Liver (tissue), 8 donors: ENCODE measurements at regions not wholly inside any gene's neighbourhood (a gene's known extent, or its start where the extent isn't known, plus 50 kb on each side); places are given as distances from the start of the nearest gene placed in this dataset.

ENCODE experiments used
- DNase-seq: peaks from one replicate; pipeline ENCODE4 v3.0.0-alpha.2; 2017; ENCODE audit warnings: low spot score
- H3K27ac ChIP-seq, 2 donors: one replicate each; pipeline ENCODE4 v1.7.0; 2013; ENCODE audit warnings: inconsistent platforms in 2 of 2, low read length in 2 of 2, control low read depth in 1 of 2, low read depth in 1 of 2, mild to moderate bottlenecking in 1 of 2
- H3K27me3 ChIP-seq, 4 donors: one replicate each; pipeline versions ENCODE4 v1.6.1 to v1.7.0; 2013; ENCODE audit warnings: low read length in 3 of 4, inconsistent platforms in 1 of 4, mild to moderate bottlenecking in 1 of 4, moderate library complexity in 1 of 4; ENCODE audit not compliant: control insufficient read depth in 4 of 4, insufficient read depth in 4 of 4
- H3K36me3 ChIP-seq, 4 donors: one replicate each; pipeline versions ENCODE4 v1.6.1 to v1.7.0; 2013; ENCODE audit warnings: low read length in 3 of 4, mild to moderate bottlenecking in 3 of 4, low read depth in 1 of 4, moderate library complexity in 1 of 4; ENCODE audit not compliant: control insufficient read depth in 4 of 4, insufficient read depth in 3 of 4
- H3K4me1 ChIP-seq, 4 donors: one replicate each; pipeline versions ENCODE4 v1.6.1 to v1.7.0; 2013; ENCODE audit warnings: low read length in 3 of 4, mild to moderate bottlenecking in 3 of 4, moderate library complexity in 1 of 4; ENCODE audit not compliant: control insufficient read depth in 4 of 4, insufficient read depth in 4 of 4
- H3K4me3 ChIP-seq, 3 donors: one replicate each; pipeline versions ENCODE4 v1.6.1 to v1.7.0; 2013; ENCODE audit warnings: low read length in 3 of 3, control low read depth in 1 of 3, low read depth in 1 of 3, mild to moderate bottlenecking in 1 of 3
- H3K9ac ChIP-seq, 2 donors: one replicate each; pipeline ENCODE4 v1.7.0; 2013; ENCODE audit warnings: low read length in 2 of 2, mild to moderate bottlenecking in 2 of 2, moderate library complexity in 2 of 2, control low read depth in 1 of 2, low read depth in 1 of 2
- H3K9me3 ChIP-seq, 4 donors: one replicate each; pipeline versions ENCODE4 v1.6.1 to v1.7.0; 2013; ENCODE audit warnings: low read length in 3 of 4; ENCODE audit not compliant: control insufficient read depth in 4 of 4
- CTCF ChIP-seq: fragments of 150-350 bp; IDR thresholded peaks from 2 replicates; pipeline ENCODE4 v1.5.1; 2017; ENCODE audit warnings: improper control_type of control experiment, low read depth, low read length; ENCODE audit not compliant: missing input control
- EGR1 ChIP-seq, 2 donors: IDR thresholded peaks; 2 replicates each; pipeline ENCODE4 v1.6.1; 2016 to 2018; ENCODE audit warnings: antibody characterized with exemption in 2 of 2, low read depth in 2 of 2
- FOXA1 ChIP-seq: IDR thresholded peaks from 2 replicates; pipeline ENCODE4 v1.6.1; 2016; ENCODE audit warnings: antibody characterized with exemption
- FOXA2 ChIP-seq: IDR thresholded peaks from 2 replicates; pipeline ENCODE4 v1.6.1; 2016; ENCODE audit warnings: antibody characterized with exemption
- GABPA ChIP-seq, 2 donors: IDR thresholded peaks in 1 of 2; conservative IDR thresholded peaks in 1 of 2; 2 replicates each; pipeline ENCODE4 v1.6.1; 2016; ENCODE audit warnings: antibody characterized with exemption in 2 of 2, mild to moderate bottlenecking in 1 of 2, moderate library complexity in 1 of 2
- HNF4A ChIP-seq, 2 donors: conservative IDR thresholded peaks; 2 replicates each; pipeline ENCODE4 v1.6.1; 2016; ENCODE audit warnings: antibody characterized with exemption in 2 of 2, mild to moderate bottlenecking in 2 of 2
- HNF4G ChIP-seq: IDR thresholded peaks from 2 replicates; pipeline ENCODE4 v1.6.1; 2016; ENCODE audit warnings: antibody characterized with exemption
- JUND ChIP-seq, 2 donors: IDR thresholded peaks; 2 replicates each; pipeline ENCODE4 v1.6.1; 2016; ENCODE audit warnings: antibody characterized with exemption in 2 of 2
- MAX ChIP-seq: IDR thresholded peaks from 2 replicates; pipeline ENCODE4 v1.6.1; 2016; ENCODE audit warnings: antibody characterized with exemption
- RAD21 ChIP-seq, 2 donors: IDR thresholded peaks; 2 replicates each; pipeline ENCODE4 v1.6.1; 2016; ENCODE audit warnings: antibody characterized with exemption in 2 of 2, mild to moderate bottlenecking in 2 of 2
- REST ChIP-seq: IDR thresholded peaks from 2 replicates; pipeline ENCODE4 v1.6.1; 2016; ENCODE audit warnings: antibody characterized with exemption, mild to moderate bottlenecking
- RXRA ChIP-seq, 2 donors: IDR thresholded peaks; 2 replicates each; pipeline ENCODE4 v1.6.1; 2017 to 2018; ENCODE audit warnings: antibody characterized with exemption in 2 of 2, mild to moderate bottlenecking in 1 of 2
- TAF1 ChIP-seq: conservative IDR thresholded peaks from 2 replicates; pipeline ENCODE4 v1.6.1; 2016; ENCODE audit warnings: antibody characterized with exemption, mild to moderate bottlenecking
- YY1 ChIP-seq: IDR thresholded peaks from 2 replicates; pipeline ENCODE4 v1.6.1; 2016; ENCODE audit warnings: antibody characterized with exemption, mild to moderate bottlenecking
- WGBS: extraction: QIAGEN DNeasy Blood & Tissue Kit; methylation state at CpG from one replicate; pipeline ENCODE4 v1.1.7; 2013; 5-methylcytosine and 5-hydroxymethylcytosine counted together
- TF ChIP-seq, protein P1 (sequence below): IDR thresholded peaks from 2 replicates; pipeline ENCODE4 v1.6.1; 2016; ENCODE audit warnings: antibody characterized with exemption
- donor health status: healthy.
- donor health status: healthy.
- donor health status: healthy.
- donor health status: healthy.
- donor health status: healthy.

DNA sequence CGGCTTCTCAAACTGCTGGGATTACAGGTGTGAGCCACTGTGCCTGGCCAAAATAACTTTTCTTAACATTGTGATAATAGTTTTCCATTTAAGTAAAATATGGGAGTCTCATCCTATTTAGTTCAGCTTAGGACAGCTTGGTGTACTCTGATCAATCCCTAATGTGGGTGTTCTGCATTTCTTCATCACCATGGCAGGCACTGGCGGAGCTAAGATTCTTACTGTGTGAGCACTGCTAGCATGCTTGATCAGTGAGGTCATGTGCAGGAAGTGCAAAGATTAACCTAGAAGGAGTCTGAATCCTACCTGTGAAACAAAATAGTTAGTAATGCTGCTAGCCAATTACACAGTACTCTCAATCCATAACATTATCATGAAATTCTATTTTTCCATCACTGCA is 1684.2 kb upstream of the SLC10A2 start (continued):
- TF ChIP-seq GABPA (IDR thresholded peaks at IDR 0.05 in 1 of 2, conservative IDR thresholded peaks at IDR 0.05 in 1 of 2) (no peak), RAD21 (IDR thresholded peaks at IDR 0.05) (no peak), EGR1 (IDR thresholded peaks at IDR 0.05; ENCODE audit: low read depth in 2 of 2) (no peak), MAX (no peak), JUND (IDR thresholded peaks at IDR 0.05) (no peak), HNF4G (no peak), FOXA1 (no peak)

- Histone ChIP-seq H3K27ac (no peak overlapping the region), H3K9me3 (no peaks in the 10 kb centered on the region), H3K36me3 (no peaks in the 10 kb centered on the region), H3K9ac (no peak overlapping the region), H3K4me3 (no peak overlapping the region), H3K27me3 (no peaks in the 10 kb centered on the region), H3K4me1 (no peaks in the 10 kb centered on the region)
- no peak for DNase-seq
- TF ChIP-seq FOXA1 (no peak), REST (no peak), GABPA (IDR thresholded peaks at IDR 0.05 in 1 of 2, conservative IDR thresholded peaks at IDR 0.05 in 1 of 2) (no peak), HNF4A (conservative IDR thresholded peaks at IDR 0.05) (no peak), RXRA (IDR thresholded peaks at IDR 0.05) (no peak), FOXA2 (no peak), TAF1 (no peak), MAX (no peak), YY1 (no peak), CTCF (no peak)
- TF ChIP-seq, protein P1, sequence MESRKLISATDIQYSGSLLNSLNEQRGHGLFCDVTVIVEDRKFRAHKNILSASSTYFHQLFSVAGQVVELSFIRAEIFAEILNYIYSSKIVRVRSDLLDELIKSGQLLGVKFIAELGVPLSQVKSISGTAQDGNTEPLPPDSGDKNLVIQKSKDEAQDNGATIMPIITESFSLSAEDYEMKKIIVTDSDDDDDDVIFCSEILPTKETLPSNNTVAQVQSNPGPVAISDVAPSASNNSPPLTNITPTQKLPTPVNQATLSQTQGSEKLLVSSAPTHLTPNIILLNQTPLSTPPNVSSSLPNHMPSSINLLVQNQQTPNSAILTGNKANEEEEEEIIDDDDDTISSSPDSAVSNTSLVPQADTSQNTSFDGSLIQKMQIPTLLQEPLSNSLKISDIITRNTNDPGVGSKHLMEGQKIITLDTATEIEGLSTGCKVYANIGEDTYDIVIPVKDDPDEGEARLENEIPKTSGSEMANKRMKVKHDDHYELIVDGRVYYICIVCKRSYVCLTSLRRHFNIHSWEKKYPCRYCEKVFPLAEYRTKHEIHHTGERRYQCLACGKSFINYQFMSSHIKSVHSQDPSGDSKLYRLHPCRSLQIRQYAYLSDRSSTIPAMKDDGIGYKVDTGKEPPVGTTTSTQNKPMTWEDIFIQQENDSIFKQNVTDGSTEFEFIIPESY: no peak
- WGBS: 71% methylated on average over 7 of the region's 7 CpGs
Observed at GRCh38 chr13:104740641-104741222, 1674.5 kb upstream of the SLC10A2 start.
